A549 (cell line): ENCODE measurements at regions not wholly inside any gene's neighbourhood (a gene's known extent, or its start where the extent isn't known, plus 50 kb on each side); places are given as distances from the start of the nearest gene placed in this dataset.

Source experiments
- ATAC-seq, 2 experiments: fragments of 200-7000 bp in 1 of 2; fragments of >200 bp in 1 of 2; cut with Nextera tagmentation in 1 of 2; cut with Tn5 transposase in 1 of 2; 3 replicates each; pipeline versions ENCODE4 v1.8.0 to v1.9.1; 2018 to 2020; ENCODE audit warnings: mild to moderate bottlenecking in 1 of 2, moderate library complexity in 1 of 2
- CTCF ChIA-PET: fragments of 300-600 bp; sonication (Branson Sonifier 250); formaldehyde crosslinking; extraction: SDS; loops from one replicate; lab custom pipeline; 2021; ENCODE audit warnings: antibody characterized with exemption, inconsistent platforms; lab: Yijun Ruan, JAX
- POLR2A ChIA-PET: fragments of 350-600 bp; formaldehyde crosslinking; extraction: SDS; loops from one replicate; lab custom pipeline; 2021; ENCODE audit warnings: antibody characterized with exemption, inconsistent platforms; lab: Yijun Ruan, JAX
- DNase-seq, 2 experiments: peaks; one replicate each; pipeline versions ENCODE4 v3.0.0 to v3.0.0-alpha.2; 2011 to 2016; ENCODE audit warnings: low read depth in 1 of 2, low spot score in 1 of 2
- FAIRE-seq: peaks from 2 replicates; lab custom pipeline; 2011; peaks lifted over from hg19 to GRCh38; lab: Jason Lieb, UNC
- H3K27ac ChIP-seq, 2 experiments: fragments of >200 bp; sonication (Bioruptor Twin); formaldehyde crosslinking; 3 replicates each; pipeline ENCODE4 v1.5.1; 2016 to 2017
- H3K4me1 ChIP-seq: fragments of >200 bp; sonication (Bioruptor Twin); formaldehyde crosslinking; 3 replicates; pipeline ENCODE4 v1.6.1; 2016
- H3K4me2 ChIP-seq: fragments of >200 bp; sonication (Bioruptor Twin); formaldehyde crosslinking; 3 replicates; pipeline ENCODE4 v1.6.1; 2016
- H3K4me3 ChIP-seq: fragments of >200 bp; sonication (Bioruptor Twin); formaldehyde crosslinking; 3 replicates; pipeline ENCODE4 v1.5.1; 2016
- H3K9me3 ChIP-seq: fragments of >200 bp; sonication (Bioruptor Twin); formaldehyde crosslinking; 3 replicates; pipeline ENCODE4 v1.6.1; 2016
- BHLHE40 ChIP-seq: IDR thresholded peaks from 2 replicates; pipeline ENCODE4 v1.6.1; 2012; ENCODE audit warnings: low read depth, low read length, inconsistent platforms
- CBX2 ChIP-seq: fragments of 200-600 bp; sonication (generic); IDR thresholded peaks from 2 replicates; pipeline ENCODE4 v1.6.1; 2016; ENCODE audit warnings: low read depth, mild to moderate bottlenecking, borderline replicate concordance
- CHD4 ChIP-seq: fragments of 200-600 bp; sonication (generic); IDR thresholded peaks from 2 replicates; pipeline ENCODE4 v1.6.1; 2016; ENCODE audit warnings: antibody characterized with exemption, mild to moderate bottlenecking, borderline replicate concordance
- CTCF ChIP-seq: fragments of >200 bp; sonication (Bioruptor Twin); formaldehyde crosslinking; IDR thresholded peaks from 3 replicates; pipeline ENCODE4 v1.5.1; 2016
- EHF ChIP-seq: fragments of 250-450 bp; sonication (Bioruptor Pico); IDR thresholded peaks from 2 replicates; pipeline ENCODE4 v1.5.0; 2020; ENCODE audit warnings: mild to moderate bottlenecking
- EHMT2 ChIP-seq: fragments of 200-600 bp; sonication (generic); IDR thresholded peaks from 2 replicates; pipeline ENCODE4 v1.6.1; 2016; ENCODE audit warnings: antibody characterized with exemption, low read depth, mild to moderate bottlenecking, moderate library complexity
- ELK1 ChIP-seq: fragments of 150-350 bp; IDR thresholded peaks from 2 replicates; pipeline ENCODE4 v1.6.1; 2014; ENCODE audit warnings: low read depth, mild to moderate bottlenecking, low read length
- EP300 ChIP-seq, 2 experiments: fragments of >200 bp; sonication (Bioruptor Twin); formaldehyde crosslinking; IDR thresholded peaks; 2 replicates in 1 of 2; 3 replicates in 1 of 2; pipeline ENCODE4 v1.6.1; 2016 to 2017
- ESRRA ChIP-seq: fragments of 150-350 bp; IDR thresholded peaks from 2 replicates; pipeline ENCODE4 v1.6.1; 2014; ENCODE audit warnings: mild to moderate bottlenecking, low read length, borderline replicate concordance
- FOSB ChIP-seq: fragments of 250-450 bp; sonication (Bioruptor Pico); IDR thresholded peaks from 2 replicates; pipeline ENCODE4 v1.5.0; 2020; ENCODE audit warnings: mild to moderate bottlenecking, moderate library complexity
- FOSL2 ChIP-seq, 2 experiments: fragments of 450-650 bp in 1 of 2; fragments of >200 bp in 1 of 2; sonication (Bioruptor Twin) in 1 of 2; formaldehyde crosslinking; IDR thresholded peaks; 2 replicates each; pipeline versions ENCODE4 v1.5.0 to v1.6.1; 2016 to 2020; ENCODE audit warnings: mild to moderate bottlenecking in 1 of 2, moderate library complexity in 1 of 2
- FOXS1 ChIP-seq: fragments of 250-450 bp; sonication (Bioruptor Pico); IDR thresholded peaks from 2 replicates; pipeline ENCODE4 v1.5.0; 2020; ENCODE audit warnings: mild to moderate bottlenecking, moderate library complexity
- HOXB13 ChIP-seq: fragments of 250-450 bp; sonication (Bioruptor Pico); IDR thresholded peaks from 2 replicates; pipeline ENCODE4 v1.5.0; 2020; ENCODE audit warnings: low read depth, mild to moderate bottlenecking, moderate library complexity
- HOXB5 ChIP-seq: fragments of 250-450 bp; sonication (Bioruptor Pico); IDR thresholded peaks from 2 replicates; pipeline ENCODE4 v1.5.0; 2020; ENCODE audit warnings: mild to moderate bottlenecking, moderate library complexity
- JUNB ChIP-seq: fragments of >200 bp; sonication (Bioruptor Twin); formaldehyde crosslinking; IDR thresholded peaks from 2 replicates; pipeline ENCODE4 v1.6.1; 2016
- KDM1A ChIP-seq: fragments of 200-600 bp; sonication (generic); IDR thresholded peaks from 2 replicates; pipeline ENCODE4 v1.6.1; 2016; ENCODE audit warnings: low read depth, mild to moderate bottlenecking
- MAFK ChIP-seq: fragments of 450-650 bp; IDR thresholded peaks from 2 replicates; pipeline ENCODE4 v1.6.1; 2014; ENCODE audit not compliant: partially characterized antibody
- NFE2L2 ChIP-seq: fragments of 150-350 bp; conservative IDR thresholded peaks from 2 replicates; pipeline ENCODE4 v1.6.1; 2014; ENCODE audit warnings: low read length
- NR3C1 ChIP-seq: fragments of >200 bp; sonication (Bioruptor Twin); formaldehyde crosslinking; IDR thresholded peaks from 3 replicates; pipeline ENCODE4 v1.6.1; 2017
- POLR2A ChIP-seq: IDR thresholded peaks from 2 replicates; pipeline ENCODE4 v1.6.1; 2012; ENCODE audit warnings: mild to moderate bottlenecking, low read length
- POLR2AphosphoS2 ChIP-seq: conservative IDR thresholded peaks from 2 replicates; pipeline ENCODE4 v1.6.1; 2012; ENCODE audit warnings: low read length, improper control_type of control experiment, inconsistent platforms
- RAD21 ChIP-seq, 2 experiments: fragments of >200 bp in 1 of 2; sonication (Bioruptor Twin) in 1 of 2; formaldehyde crosslinking in 1 of 2; IDR thresholded peaks in 1 of 2; conservative IDR thresholded peaks in 1 of 2; 2 replicates in 1 of 2; 3 replicates in 1 of 2; pipeline ENCODE4 v1.6.1; 2012 to 2018; ENCODE audit warnings: inconsistent platforms in 1 of 2
- SREBF2 ChIP-seq: fragments of 450-650 bp; IDR thresholded peaks from 2 replicates; pipeline ENCODE4 v1.6.1; 2014; ENCODE audit warnings: mild to moderate bottlenecking, moderate library complexity
- TFCP2L1 ChIP-seq: fragments of 250-450 bp; sonication (Bioruptor Pico); IDR thresholded peaks from 2 replicates; pipeline ENCODE4 v1.5.0; 2021; ENCODE audit warnings: mild to moderate bottlenecking
- TP53 ChIP-seq: fragments of 250-450 bp; sonication (Bioruptor Pico); IDR thresholded peaks from 2 replicates; pipeline ENCODE4 v1.5.0; 2021; ENCODE audit warnings: mild to moderate bottlenecking, moderate library complexity
- ZC3H11A ChIP-seq: fragments of 450-650 bp; IDR thresholded peaks from 2 replicates; pipeline ENCODE4 v1.6.1; 2014; ENCODE audit warnings: antibody characterized with exemption, mild to moderate bottlenecking
- WGBS: methylation state at CpG from one replicate; pipeline ENCODE4 v1.1.6; 2017; ENCODE audit errors: missing lambda C conversion rate; 5-methylcytosine and 5-hydroxymethylcytosine counted together
- TF ChIP-seq, protein P1 (sequence below): fragments of 450-650 bp; IDR thresholded peaks from 2 replicates; pipeline ENCODE4 v1.6.1; 2014; ENCODE audit warnings: antibody characterized with exemption
- TF ChIP-seq, protein P2 (sequence below): fragments of 250-450 bp; sonication (Bioruptor Pico); IDR thresholded peaks from 2 replicates; pipeline ENCODE4 v1.5.0; 2020; ENCODE audit warnings: low read depth, mild to moderate bottlenecking, moderate library complexity

DNA sequence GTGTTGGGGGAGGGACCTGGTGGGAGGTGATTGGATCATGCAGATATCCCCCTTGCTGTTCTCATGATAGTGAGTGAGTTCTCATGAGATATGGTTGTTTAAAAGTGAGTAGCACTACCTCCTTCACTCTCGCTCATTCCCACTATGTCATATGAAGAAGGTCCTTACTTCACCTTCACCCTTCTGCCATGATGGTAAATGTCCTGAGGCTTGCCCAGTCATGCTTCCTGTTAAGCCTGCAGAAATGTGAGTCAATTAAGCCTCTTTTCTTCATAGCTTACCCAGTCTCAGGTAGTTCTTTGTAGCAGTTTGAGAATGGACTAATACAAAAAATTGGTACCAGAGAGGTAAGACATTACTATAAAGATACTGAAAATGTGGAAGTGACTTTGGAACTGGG is 425.9 kb downstream of the HTR1B start:
- FAIRE-seq (no peak), DNase-seq (no peak), ATAC-seq (no peak)
- ChIA-PET CTCF (interaction anchor here (0.6 kb wide), 1 partner anchor 1267 kb away, joined by 6 read pairs; no protein-coding TSS in a partner anchor), POLR2A (no interaction called here)
- Histone ChIP-seq H3K4me3 (no peak overlapping the region), H3K4me1 (no peaks in the 10 kb centered on the region), H3K27ac (no peak overlapping the region), H3K9me3 (no peaks in the 10 kb centered on the region), H3K4me2 (no peak overlapping the region)
- 75% methylated on average over 1 of the region's 1 CpG for WGBS
- TF ChIP-seq ELK1 (no peak), JUNB (no peak), TFCP2L1 (CRISPR knock-in tag) (no peak), FOXS1 (CRISPR knock-in tag) (no peak), BHLHE40 (no peak), HOXB13 (CRISPR knock-in tag) (no peak), MAFK (no peak), ZC3H11A (no peak)

- CTCF ChIA-PET, result no interaction called here
- ATAC-seq, result no peak
- H3K4me2 ChIP-seq, result no peak overlapping the region
- no peak for DNase-seq
- no peaks in the 10 kb centered on the region for H3K9me3 ChIP-seq
- H3K4me3 ChIP-seq, result no peak overlapping the region
- no peak for FAIRE-seq
- 51% methylated on average over 3 of the region's 4 CpGs for WGBS
- TF ChIP-seq EP300 (IDR thresholded peaks at IDR 0.05), result no peak
- TF ChIP-seq, protein P1, sequence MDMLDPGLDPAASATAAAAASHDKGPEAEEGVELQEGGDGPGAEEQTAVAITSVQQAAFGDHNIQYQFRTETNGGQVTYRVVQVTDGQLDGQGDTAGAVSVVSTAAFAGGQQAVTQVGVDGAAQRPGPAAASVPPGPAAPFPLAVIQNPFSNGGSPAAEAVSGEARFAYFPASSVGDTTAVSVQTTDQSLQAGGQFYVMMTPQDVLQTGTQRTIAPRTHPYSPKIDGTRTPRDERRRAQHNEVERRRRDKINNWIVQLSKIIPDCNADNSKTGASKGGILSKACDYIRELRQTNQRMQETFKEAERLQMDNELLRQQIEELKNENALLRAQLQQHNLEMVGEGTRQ, result no peak
- TF ChIP-seq HOXB13 (CRISPR knock-in tag), result no peak
- TF ChIP-seq RAD21 (conservative IDR thresholded peaks at IDR 0.05 in 1 of 2, IDR thresholded peaks at IDR 0.05 in 1 of 2), result no peak
- TF ChIP-seq POLR2AphosphoS2, result no peak
- TF ChIP-seq EHF, result no peak
- no peak for TF ChIP-seq ESRRA
- TF ChIP-seq NR3C1, result no peak
- TF ChIP-seq POLR2A, result no peak
- no peak for TF ChIP-seq FOSB (CRISPR knock-in tag)
- TF ChIP-seq KDM1A, result no peak
- TF ChIP-seq HOXB5 (CRISPR knock-in tag), result no peak
- H3K4me1 ChIP-seq, result no peaks in the 10 kb centered on the region
- no peak overlapping the region for H3K27ac ChIP-seq
- POLR2A ChIA-PET, result no interaction called here
Observed at GRCh38 chr6:77036400-77036799, 426.9 kb downstream of the HTR1B start.

DNA sequence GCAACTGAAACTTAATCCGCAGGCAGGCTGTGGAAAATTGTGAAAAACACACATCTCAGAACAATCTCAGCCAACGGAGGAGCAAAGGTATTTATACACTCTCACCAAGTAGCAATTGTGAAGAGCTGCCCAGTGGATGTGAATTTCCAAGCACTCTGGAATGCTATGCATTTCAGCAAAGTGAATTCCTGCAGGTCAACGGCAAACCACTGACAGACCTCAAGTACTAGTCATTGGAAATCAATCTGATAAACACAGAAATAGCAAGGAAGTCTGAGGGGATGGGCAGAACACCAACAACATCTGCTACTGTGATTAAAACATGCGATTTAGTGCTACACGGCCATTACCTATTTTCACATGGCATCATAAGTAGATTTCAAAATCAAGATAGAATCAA is 429.1 kb downstream of the HTR1B start:
- H3K27ac ChIP-seq, result no peak overlapping the region
- ATAC-seq (no peak), FAIRE-seq (no peak), DNase-seq (no peak)
- ChIA-PET POLR2A (no interaction called here), CTCF (no interaction called here)
- no peak overlapping the region for H3K4me2 ChIP-seq
- H3K9me3 ChIP-seq, result no peaks in the 10 kb centered on the region
- 21% methylated on average over 4 of the region's 5 CpGs for WGBS
- H3K4me3 ChIP-seq, result no peak overlapping the region
- H3K4me1 ChIP-seq, result no peaks in the 10 kb centered on the region
- TF ChIP-seq JUNB (no peak), TP53 (CRISPR knock-in tag) (no peak), EP300 (IDR thresholded peaks at IDR 0.05) (no peak)

GRCh38 chr6:77030929-77031674 is 432.2 kb downstream of the HTR1B start:
- H3K4me2 ChIP-seq, result no peak overlapping the region
- FAIRE-seq, result no peak
- CTCF ChIA-PET, result no interaction called here
- TF ChIP-seq, protein P2, sequence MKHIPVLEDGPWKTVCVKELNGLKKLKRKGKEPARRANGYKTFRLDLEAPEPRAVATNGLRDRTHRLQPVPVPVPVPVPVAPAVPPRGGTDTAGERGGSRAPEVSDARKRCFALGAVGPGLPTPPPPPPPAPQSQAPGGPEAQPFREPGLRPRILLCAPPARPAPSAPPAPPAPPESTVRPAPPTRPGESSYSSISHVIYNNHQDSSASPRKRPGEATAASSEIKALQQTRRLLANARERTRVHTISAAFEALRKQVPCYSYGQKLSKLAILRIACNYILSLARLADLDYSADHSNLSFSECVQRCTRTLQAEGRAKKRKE (CRISPR knock-in tag), result no peak
- TF ChIP-seq POLR2AphosphoS2, result no peak
- no peak for TF ChIP-seq HOXB5 (CRISPR knock-in tag)
- no peak for TF ChIP-seq HOXB13 (CRISPR knock-in tag)
- TF ChIP-seq SREBF2, result no peak
- no peak for TF ChIP-seq CHD4
- no peak for TF ChIP-seq CBX2
- TF ChIP-seq CTCF, result no peak
- TF ChIP-seq EHMT2, result no peak
- TF ChIP-seq FOXS1 (CRISPR knock-in tag), result no peak
- TF ChIP-seq FOSL2 (IDR thresholded peaks at IDR 0.05), result no peak
- no peak for TF ChIP-seq FOSL2 (CRISPR knock-in tag; IDR thresholded peaks at IDR 0.05)
- TF ChIP-seq NFE2L2, result no peak

More at GRCh38 chr6:77030929-77031674, 432.2 kb downstream of the HTR1B start:
- H3K4me3 ChIP-seq, result no peak overlapping the region
- H3K27ac ChIP-seq, result no peak overlapping the region
- DNase-seq (no peak), ATAC-seq (no peak)
- no peaks in the 10 kb centered on the region for H3K4me1 ChIP-seq
- H3K9me3 ChIP-seq, result no peaks in the 10 kb centered on the region
- WGBS, result 29% methylated on average over 7 of the region's 7 CpGs
- POLR2A ChIA-PET, result no interaction called here
